PC-9 (cell line): ENCODE measurements at regions not wholly inside any gene's neighbourhood (a gene's known extent, or its start where the extent isn't known, plus 50 kb on each side); places are given as distances from the start of the nearest gene placed in this dataset.

Source experiments
- CTCF ChIP-seq: fragments of 200-600 bp; sonication (generic); conservative IDR thresholded peaks from 2 replicates; pipeline ENCODE4 v1.6.1; 2017; ENCODE audit warnings: mixed run types, antibody characterized with exemption, mild to moderate bottlenecking, moderate library complexity
- EZH2 ChIP-seq: fragments of 200-600 bp; sonication (generic); IDR thresholded peaks from 2 replicates; pipeline ENCODE4 v1.8.0; 2017; ENCODE audit warnings: antibody characterized with exemption, low read depth

GRCh38 chr14:82987502-82988124, 1454.0 kb upstream of the SEL1L start:
- TF ChIP-seq CTCF (no peak), EZH2 (no peak)
